ENCODE measurements at regions not wholly inside any gene's neighbourhood (a gene's known extent, or its start where the extent isn't known, plus 50 kb on each side); places are given as distances from the start of the nearest gene placed in this dataset.
A peak's percentile ranks its signal among the peaks of the same experiment; 100 is the strongest.

DNA sequence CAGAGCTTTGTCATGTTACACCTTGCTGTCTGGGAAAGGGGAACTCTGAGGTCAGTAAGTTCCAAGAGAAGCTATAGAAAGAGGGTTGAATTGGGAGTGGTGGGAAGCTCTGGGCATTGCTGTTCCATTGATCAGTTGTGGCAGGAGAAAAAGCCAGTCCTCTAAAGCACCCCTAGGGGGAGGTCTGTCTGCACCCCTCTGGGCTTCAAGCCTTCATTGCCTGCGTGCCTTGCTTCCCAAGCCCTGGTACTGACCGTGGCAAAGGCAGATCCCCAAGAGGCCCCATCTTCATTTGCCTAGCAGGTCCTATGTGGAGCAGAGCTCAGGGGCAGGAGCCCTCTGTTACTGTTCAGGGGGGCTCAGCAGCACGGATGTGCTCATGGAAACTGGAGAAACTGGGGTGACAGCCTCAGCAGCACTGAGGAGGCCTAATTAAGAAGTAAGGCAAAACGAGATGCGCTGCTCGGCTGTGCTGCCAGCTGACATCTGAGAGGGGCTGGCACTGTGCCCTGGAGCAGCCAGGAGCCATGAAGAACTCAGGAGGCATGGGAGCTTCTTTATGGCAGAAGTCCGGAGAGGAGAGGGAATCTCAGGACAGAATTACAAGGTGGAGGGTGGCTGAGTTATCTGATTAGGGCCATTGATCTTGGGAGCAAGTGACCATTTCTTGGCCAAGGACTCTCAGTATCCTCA, 270.9 kb downstream of the RPLP1 start:
- no peak for DNase-seq
- H3K4me1 ChIP-seq (ENCODE audit: low read depth), result no peaks in the 10 kb centered on the region
- TF ChIP-seq, protein P1, sequence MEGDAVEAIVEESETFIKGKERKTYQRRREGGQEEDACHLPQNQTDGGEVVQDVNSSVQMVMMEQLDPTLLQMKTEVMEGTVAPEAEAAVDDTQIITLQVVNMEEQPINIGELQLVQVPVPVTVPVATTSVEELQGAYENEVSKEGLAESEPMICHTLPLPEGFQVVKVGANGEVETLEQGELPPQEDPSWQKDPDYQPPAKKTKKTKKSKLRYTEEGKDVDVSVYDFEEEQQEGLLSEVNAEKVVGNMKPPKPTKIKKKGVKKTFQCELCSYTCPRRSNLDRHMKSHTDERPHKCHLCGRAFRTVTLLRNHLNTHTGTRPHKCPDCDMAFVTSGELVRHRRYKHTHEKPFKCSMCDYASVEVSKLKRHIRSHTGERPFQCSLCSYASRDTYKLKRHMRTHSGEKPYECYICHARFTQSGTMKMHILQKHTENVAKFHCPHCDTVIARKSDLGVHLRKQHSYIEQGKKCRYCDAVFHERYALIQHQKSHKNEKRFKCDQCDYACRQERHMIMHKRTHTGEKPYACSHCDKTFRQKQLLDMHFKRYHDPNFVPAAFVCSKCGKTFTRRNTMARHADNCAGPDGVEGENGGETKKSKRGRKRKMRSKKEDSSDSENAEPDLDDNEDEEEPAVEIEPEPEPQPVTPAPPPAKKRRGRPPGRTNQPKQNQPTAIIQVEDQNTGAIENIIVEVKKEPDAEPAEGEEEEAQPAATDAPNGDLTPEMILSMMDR (IDR thresholded peaks at IDR 0.05), result no peak
- no peaks in the 10 kb centered on the region for H3K36me3 ChIP-seq (ENCODE audit: low read depth)
- ATAC-seq, result no peak
- no peak overlapping the region for H3K4me3 ChIP-seq
- intact Hi-C loops (cut with DNase I, micrococcal nuclease), result no loop called here
- H3K9me3 ChIP-seq, result no peaks in the 10 kb centered on the region

DNA sequence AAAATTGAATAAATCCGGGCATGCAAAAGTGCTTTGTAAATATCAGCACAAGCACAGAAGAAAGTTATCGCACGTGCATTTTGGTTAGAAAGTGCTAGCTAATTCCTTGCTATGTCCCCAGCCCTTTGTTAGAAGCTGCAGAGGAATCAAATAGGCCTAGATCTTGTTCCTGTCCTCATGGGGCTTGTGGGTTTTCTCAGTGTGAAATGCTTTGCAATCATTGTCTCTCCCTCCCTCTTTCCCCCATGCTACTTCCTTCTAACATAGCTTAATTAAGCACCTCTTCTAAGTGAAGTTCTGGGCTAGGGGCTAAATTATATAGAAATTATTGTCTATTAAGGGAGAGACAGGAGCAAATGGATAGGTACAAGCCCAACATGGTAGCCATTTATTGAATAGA, 271.7 kb downstream of the RPLP1 start:
- H3K36me3 ChIP-seq (ENCODE audit: low read depth), result no peaks in the 10 kb centered on the region
- ATAC-seq (no peak), DNase-seq (no peak)
- no peaks in the 10 kb centered on the region for H3K4me1 ChIP-seq (ENCODE audit: low read depth)
- TF ChIP-seq, protein P1 (IDR thresholded peaks at IDR 0.05), result no peak
- intact Hi-C loops (cut with DNase I, micrococcal nuclease), result no loop called here
- no peak overlapping the region for H3K4me3 ChIP-seq
- H3K9me3 ChIP-seq, result no peaks in the 10 kb centered on the region

DNA sequence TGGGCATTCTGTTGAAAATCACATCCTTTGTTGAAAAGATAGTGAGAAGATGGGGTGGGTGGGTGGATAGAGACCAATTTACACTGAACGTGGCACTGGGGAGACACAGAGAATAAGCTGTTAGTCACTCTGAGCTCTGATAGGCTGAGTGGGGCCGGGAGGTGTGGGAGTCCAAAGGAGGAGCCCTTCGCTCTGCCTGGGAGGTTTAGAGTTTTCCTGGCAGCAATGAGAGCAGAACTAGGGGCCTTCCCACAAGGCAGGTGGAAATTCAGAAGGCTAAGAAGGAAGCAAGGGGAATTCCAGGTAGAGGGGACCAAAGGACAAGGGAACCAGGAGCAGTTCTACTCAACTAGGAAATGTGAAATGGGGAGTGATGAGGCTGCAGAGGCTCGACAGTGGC, 272.7 kb downstream of the RPLP1 start:
- H3K9me3 ChIP-seq, result no peaks in the 10 kb centered on the region
- no peak for ATAC-seq
- intact Hi-C loops (cut with DNase I, micrococcal nuclease), result no loop called here

DNA sequence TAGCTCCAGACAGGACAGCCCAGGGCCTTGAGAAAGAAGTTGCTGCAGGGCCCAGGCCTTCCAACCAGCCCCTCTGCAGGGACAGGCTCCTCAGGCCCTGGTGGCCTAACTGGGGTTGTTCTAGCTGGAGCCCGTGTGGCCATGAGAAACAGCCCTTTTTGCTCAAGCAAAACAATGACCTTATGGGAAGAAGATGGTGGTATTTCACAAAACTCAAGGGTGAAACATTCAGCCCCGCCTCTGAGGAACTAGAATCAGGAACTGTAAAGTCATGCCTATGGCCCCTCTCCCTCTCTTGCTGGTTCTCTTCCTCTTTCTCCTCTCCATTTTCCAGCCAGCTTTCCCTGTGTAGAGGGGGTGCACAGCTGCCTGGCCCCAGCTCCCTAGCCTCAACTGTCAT, 273.3 kb downstream of the RPLP1 start:
- ATAC-seq, result peak; percentile 35
- TF ChIP-seq, protein P1 (IDR thresholded peaks at IDR 0.05), result no peak

More for the DNA sequence above, 272.7 kb downstream of the RPLP1 start:
- H3K36me3 ChIP-seq (ENCODE audit: low read depth), result no peaks in the 10 kb centered on the region
- no peak for DNase-seq
- no peaks in the 10 kb centered on the region for H3K4me1 ChIP-seq (ENCODE audit: low read depth)
- H3K4me3 ChIP-seq, result no peak overlapping the region
- TF ChIP-seq, protein P1 (IDR thresholded peaks at IDR 0.05), result no peak

DNA sequence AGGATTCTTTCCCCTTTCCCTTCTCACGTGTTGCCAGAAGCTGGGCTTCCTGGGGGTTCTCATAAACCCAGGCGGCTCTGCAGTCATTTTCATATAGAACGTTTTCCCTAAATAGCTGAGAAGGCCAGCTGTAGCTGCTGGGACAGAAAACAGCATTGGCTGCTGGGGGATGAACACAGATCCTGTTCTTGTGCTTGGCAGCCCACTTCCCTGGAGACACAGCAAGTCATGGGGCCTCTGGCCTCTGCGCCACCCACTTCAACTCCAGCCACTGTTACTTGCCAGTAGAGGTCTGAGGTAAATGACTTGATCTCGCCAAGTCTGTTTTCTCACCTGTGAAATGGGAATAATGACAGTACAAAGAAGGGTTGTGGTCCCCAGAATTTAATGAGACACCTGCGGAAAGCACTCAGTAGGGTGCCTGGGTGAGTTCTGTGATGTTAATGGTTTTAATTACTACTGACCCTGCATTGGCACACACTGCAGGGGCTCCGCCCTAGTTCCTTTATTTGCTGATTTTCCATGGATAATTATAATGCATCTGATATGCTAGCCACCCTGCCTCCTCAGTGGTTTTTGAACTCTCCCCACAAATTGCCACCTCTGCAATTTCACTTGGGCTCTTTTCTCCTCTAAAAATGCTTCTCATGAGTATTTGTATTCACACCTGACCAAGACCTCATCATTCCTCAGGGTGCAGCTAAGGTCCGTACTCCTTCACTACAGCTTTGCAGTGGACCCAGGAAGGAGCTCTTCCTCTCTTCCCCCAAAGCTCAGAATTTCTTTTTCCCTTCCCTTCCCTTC, 274.7 kb downstream of the RPLP1 start:
- Histone ChIP-seq H3K4me3 (no peak overlapping the region), H3K9me3 (no peaks in the 10 kb centered on the region), H3K36me3 (ENCODE audit: low read depth) (no peaks in the 10 kb centered on the region), H3K4me1 (ENCODE audit: low read depth) (no peaks in the 10 kb centered on the region)
- intact Hi-C loops (cut with DNase I, micrococcal nuclease), result no loop called here
- TF ChIP-seq, protein P1 (IDR thresholded peaks at IDR 0.05), result no peak
- DNase-seq, result no peak
- ATAC-seq, result no peak

More for the DNA sequence above, 273.3 kb downstream of the RPLP1 start:
- no peak overlapping the region for H3K4me3 ChIP-seq
- H3K4me1 ChIP-seq (ENCODE audit: low read depth), result no peaks in the 10 kb centered on the region
- H3K36me3 ChIP-seq (ENCODE audit: low read depth), result no peaks in the 10 kb centered on the region
- no peaks in the 10 kb centered on the region for H3K9me3 ChIP-seq
- intact Hi-C loops (cut with DNase I, micrococcal nuclease), result no loop called here
- no peak for DNase-seq

Data from mucosa of descending colon (tissue), 3 donors.